ENCODE measurements at regions not wholly inside any gene's neighbourhood (a gene's known extent, or its start where the extent isn't known, plus 50 kb on each side); places are given as distances from the start of the nearest gene placed in this dataset.

- TF ChIP-seq CTCF (IDR thresholded peaks at IDR 0.05): no peak
- TF ChIP-seq PRDM15 (CRISPR knock-in tag; IDR thresholded peaks at IDR 0.05): no peak
- TF ChIP-seq MLX (CRISPR knock-in tag; IDR thresholded peaks at IDR 0.05): no peak
- TF ChIP-seq ZNF232 (CRISPR knock-in tag; IDR thresholded peaks at IDR 0.05): no peak
- no peak for TF ChIP-seq MAX (CRISPR knock-in tag; IDR thresholded peaks at IDR 0.05)
- no peak for TF ChIP-seq TEAD4 (CRISPR knock-in tag; IDR thresholded peaks at IDR 0.05)
- no peak for TF ChIP-seq ZBTB43 (CRISPR knock-in tag; IDR thresholded peaks at IDR 0.05)
- no peak for TF ChIP-seq HMGXB4 (CRISPR knock-in tag; IDR thresholded peaks at IDR 0.05)
Observed at GRCh38 chr6:25056130-25056529, 120.4 kb upstream of the RIPOR2 start.

All from WTC11 (cell line).